ENCODE measurements at regions not wholly inside any gene's neighbourhood (a gene's known extent, or its start where the extent isn't known, plus 50 kb on each side); places are given as distances from the start of the nearest gene placed in this dataset.

DNA sequence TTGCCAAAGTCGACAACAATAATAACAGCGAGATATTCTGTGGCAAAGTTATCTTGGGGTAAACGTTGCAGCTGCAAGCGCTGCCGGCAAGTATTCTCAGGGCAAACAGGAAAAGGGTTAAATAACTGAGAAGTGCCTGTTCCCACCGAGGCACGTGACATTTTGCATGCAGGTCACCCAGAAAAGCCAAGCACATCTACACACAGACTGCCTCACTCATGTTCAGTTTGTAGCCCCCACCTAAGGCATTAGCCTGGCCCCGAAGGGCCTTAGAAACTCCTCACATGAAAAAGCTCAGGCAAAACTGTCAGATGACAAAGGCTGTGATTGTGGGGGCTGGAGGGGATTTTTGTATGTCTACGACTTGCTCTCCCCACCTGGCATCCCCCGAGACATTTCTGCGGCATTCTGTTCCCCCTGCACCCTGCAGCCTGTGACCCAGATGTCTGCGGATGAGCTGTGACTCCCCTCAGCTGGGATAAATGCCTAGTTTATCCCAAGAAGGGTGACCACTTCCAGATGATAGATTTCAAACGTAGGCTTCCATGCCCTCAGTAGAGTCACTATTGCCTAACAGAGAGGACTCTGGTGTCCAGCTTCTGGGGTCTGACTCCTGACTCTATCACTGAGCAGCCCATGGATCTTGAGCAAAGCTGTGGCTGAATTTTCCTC lies 215.2 kb upstream of the SIX2 start:
- no peak overlapping the region for H3K9ac ChIP-seq (ENCODE audit: low read length)
- no peak overlapping the region for H3K4me3 ChIP-seq (ENCODE audit: low read length)
- H3K4me1 ChIP-seq (ENCODE audit: control insufficient read depth, insufficient read depth, low read length): peaks cover 2% of the 10 kb centered on the region
- no peaks in the 10 kb centered on the region for H3K36me3 ChIP-seq (ENCODE audit: control insufficient read depth, insufficient read depth, low read length, severe bottlenecking)
- H3K27me3 ChIP-seq (replicated peaks; ENCODE audit: control insufficient read depth, insufficient read depth, low read length): peaks cover 21% of the 10 kb centered on the region
- DNase-seq (ENCODE audit: low read depth): no peak
- peaks cover 11% of the 10 kb centered on the region for H3K9me3 ChIP-seq (ENCODE audit: control insufficient read depth, low read length)

GRCh38 chr2:45223531-45223930 lies 214.3 kb upstream of the SIX2 start:
- no peak overlapping the region for H3K9ac ChIP-seq (ENCODE audit: low read length)
- no peak for DNase-seq (ENCODE audit: low read depth)

GRCh38 chr2:45220227-45220626 lies 211.0 kb upstream of the SIX2 start:
- no peak overlapping the region for H3K9ac ChIP-seq (ENCODE audit: low read length)
- H3K4me3 ChIP-seq (ENCODE audit: low read length): no peak overlapping the region
- H3K27me3 ChIP-seq (replicated peaks; ENCODE audit: control insufficient read depth, insufficient read depth, low read length): peaks cover 40% of the 10 kb centered on the region
- H3K9me3 ChIP-seq (ENCODE audit: control insufficient read depth, low read length): peaks cover 7% of the 10 kb centered on the region
- no peaks in the 10 kb centered on the region for H3K36me3 ChIP-seq (ENCODE audit: control insufficient read depth, insufficient read depth, low read length, severe bottlenecking)
- no peaks in the 10 kb centered on the region for H3K4me1 ChIP-seq (ENCODE audit: control insufficient read depth, insufficient read depth, low read length)
- DNase-seq (ENCODE audit: low read depth): no peak

More at GRCh38 chr2:45223531-45223930, 214.3 kb upstream of the SIX2 start:
- Histone ChIP-seq H3K4me1 (ENCODE audit: control insufficient read depth, insufficient read depth, low read length) (no peaks in the 10 kb centered on the region), H3K4me3 (ENCODE audit: low read length) (no peak overlapping the region), H3K36me3 (ENCODE audit: control insufficient read depth, insufficient read depth, low read length, severe bottlenecking) (no peaks in the 10 kb centered on the region), H3K9me3 (ENCODE audit: control insufficient read depth, low read length) (peaks cover 11% of the 10 kb centered on the region), H3K27me3 (replicated peaks; ENCODE audit: control insufficient read depth, insufficient read depth, low read length) (peaks cover 30% of the 10 kb centered on the region)

- peaks cover 40% of the 10 kb centered on the region for H3K27me3 ChIP-seq (replicated peaks; ENCODE audit: control insufficient read depth, insufficient read depth, low read length)
- H3K9me3 ChIP-seq (ENCODE audit: control insufficient read depth, low read length): peaks cover 7% of the 10 kb centered on the region
- H3K4me3 ChIP-seq (ENCODE audit: low read length): no peak overlapping the region
- H3K9ac ChIP-seq (ENCODE audit: low read length): no peak overlapping the region
- DNase-seq (ENCODE audit: low read depth): no peak
- H3K4me1 ChIP-seq (ENCODE audit: control insufficient read depth, insufficient read depth, low read length): no peaks in the 10 kb centered on the region
- H3K36me3 ChIP-seq (ENCODE audit: control insufficient read depth, insufficient read depth, low read length, severe bottlenecking): no peaks in the 10 kb centered on the region
These were observed 209.7 kb upstream of the SIX2 start for GRCh38 chr2:45218931-45219339.

DNA sequence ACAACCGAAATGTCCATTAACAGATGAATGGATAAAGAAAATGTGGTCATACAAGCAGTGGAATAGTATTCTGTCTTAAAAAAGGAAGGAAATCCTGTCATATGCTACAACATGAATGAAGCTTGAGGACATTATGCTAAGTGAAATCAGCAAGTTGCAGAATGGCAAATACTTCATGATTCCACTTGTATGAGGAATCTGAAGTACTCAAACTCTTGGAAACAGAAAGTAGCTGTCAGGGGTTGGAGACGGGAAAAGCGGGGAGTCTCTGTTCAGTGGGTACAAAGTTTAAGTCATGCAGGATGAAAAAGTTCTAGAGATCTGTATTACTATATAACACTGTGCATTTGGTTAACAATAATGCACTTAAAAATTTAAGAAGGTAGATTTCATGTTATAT lies 209.0 kb upstream of the SIX2 start:
- DNase-seq (ENCODE audit: low read depth): no peak
- H3K9ac ChIP-seq (ENCODE audit: low read length): no peak overlapping the region
- H3K4me3 ChIP-seq (ENCODE audit: low read length): no peak overlapping the region
- H3K27me3 ChIP-seq (replicated peaks; ENCODE audit: control insufficient read depth, insufficient read depth, low read length): peaks cover 40% of the 10 kb centered on the region
- no peaks in the 10 kb centered on the region for H3K4me1 ChIP-seq (ENCODE audit: control insufficient read depth, insufficient read depth, low read length)
- peaks cover 7% of the 10 kb centered on the region for H3K9me3 ChIP-seq (ENCODE audit: control insufficient read depth, low read length)
- no peaks in the 10 kb centered on the region for H3K36me3 ChIP-seq (ENCODE audit: control insufficient read depth, insufficient read depth, low read length, severe bottlenecking)

DNA sequence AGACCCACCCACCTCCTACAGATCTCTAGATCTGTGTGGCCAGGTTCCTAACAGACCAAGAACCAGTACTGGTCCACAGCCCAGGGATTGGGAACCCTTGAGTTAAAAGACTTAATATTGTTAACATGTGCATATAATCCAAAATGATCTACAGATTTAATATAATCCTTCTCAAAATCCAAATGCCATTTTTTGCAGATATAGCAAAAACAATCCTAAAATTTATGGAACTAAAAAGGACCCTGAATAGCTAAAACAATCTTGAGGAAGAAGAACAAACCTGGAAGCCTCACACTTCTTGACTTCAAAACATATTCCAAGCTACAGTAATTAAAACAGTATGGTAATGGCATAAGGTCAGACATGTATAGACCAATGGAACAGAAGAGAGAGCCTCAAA lies 206.9 kb upstream of the SIX2 start:
- H3K4me3 ChIP-seq (ENCODE audit: low read length): no peak overlapping the region
- peaks cover 7% of the 10 kb centered on the region for H3K9me3 ChIP-seq (ENCODE audit: control insufficient read depth, low read length)
- no peak for DNase-seq (ENCODE audit: low read depth)
- H3K27me3 ChIP-seq (replicated peaks; ENCODE audit: control insufficient read depth, insufficient read depth, low read length): peaks cover 36% of the 10 kb centered on the region
- no peaks in the 10 kb centered on the region for H3K4me1 ChIP-seq (ENCODE audit: control insufficient read depth, insufficient read depth, low read length)
- H3K9ac ChIP-seq (ENCODE audit: low read length): no peak overlapping the region
- H3K36me3 ChIP-seq (ENCODE audit: control insufficient read depth, insufficient read depth, low read length, severe bottlenecking): no peaks in the 10 kb centered on the region

DNA sequence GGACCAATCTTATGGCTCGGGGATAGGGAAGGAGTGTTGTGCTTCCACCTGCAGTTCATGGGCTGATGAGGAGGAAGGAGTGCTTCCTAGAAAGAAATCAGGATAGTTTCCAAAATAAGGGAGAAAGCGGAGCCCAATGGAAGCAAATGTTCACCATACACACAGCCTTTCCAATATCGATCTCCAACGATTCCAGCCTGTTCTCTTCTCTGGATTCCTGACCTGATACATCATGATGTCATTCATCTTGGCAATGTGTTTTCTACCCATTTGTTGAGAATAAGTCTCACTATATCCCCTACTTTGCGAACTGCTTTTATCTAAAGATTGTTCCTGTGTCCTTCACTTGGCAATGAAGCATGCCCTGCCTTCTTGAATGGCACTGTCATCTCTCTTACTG lies 205.3 kb upstream of the SIX2 start:
- Histone ChIP-seq H3K9ac (ENCODE audit: low read length) (no peak overlapping the region), H3K36me3 (ENCODE audit: control insufficient read depth, insufficient read depth, low read length, severe bottlenecking) (no peaks in the 10 kb centered on the region), H3K4me3 (ENCODE audit: low read length) (no peak overlapping the region), H3K9me3 (ENCODE audit: control insufficient read depth, low read length) (peaks cover 4% of the 10 kb centered on the region), H3K27me3 (replicated peaks; ENCODE audit: control insufficient read depth, insufficient read depth, low read length) (peaks cover 20% of the 10 kb centered on the region), H3K4me1 (ENCODE audit: control insufficient read depth, insufficient read depth, low read length) (no peaks in the 10 kb centered on the region)
- DNase-seq (ENCODE audit: low read depth): no peak

DNA sequence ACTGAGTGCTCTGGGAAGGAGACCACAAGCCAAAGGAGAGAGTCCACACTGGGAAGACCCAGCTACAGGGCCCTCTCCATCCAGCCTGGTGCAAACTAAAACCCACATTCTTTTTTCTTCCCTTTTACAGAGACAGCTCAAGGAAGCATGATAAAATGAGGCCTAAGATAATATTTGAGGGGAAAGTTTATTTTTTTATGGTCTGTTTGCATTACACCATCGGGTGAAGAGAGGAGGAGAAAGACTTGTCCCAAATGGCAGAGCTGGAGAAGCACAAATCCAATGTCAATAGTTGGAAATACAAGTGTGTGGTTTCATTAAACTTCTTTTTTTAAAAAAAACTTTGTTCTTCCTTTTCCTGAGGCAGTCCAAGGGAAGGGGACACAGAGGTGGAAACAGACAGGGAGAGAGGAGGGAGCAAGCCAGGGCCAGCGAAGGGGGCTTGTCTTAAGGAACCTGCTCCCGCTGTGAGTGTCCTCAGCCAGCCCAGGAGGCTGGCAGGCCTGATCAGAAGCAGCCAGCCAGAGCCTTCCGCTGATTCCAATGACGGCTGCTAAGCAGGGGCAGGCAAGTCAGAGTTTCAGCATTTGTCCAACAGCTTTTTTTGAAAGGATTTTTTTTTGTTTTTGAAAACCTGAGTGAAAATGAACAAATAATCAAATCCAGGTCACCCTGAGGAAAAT lies 203.8 kb upstream of the SIX2 start:
- Histone ChIP-seq H3K4me3 (ENCODE audit: low read length) (no peak overlapping the region), H3K9me3 (ENCODE audit: control insufficient read depth, low read length) (peaks cover 4% of the 10 kb centered on the region), H3K9ac (ENCODE audit: low read length) (no peak overlapping the region), H3K27me3 (replicated peaks; ENCODE audit: control insufficient read depth, insufficient read depth, low read length) (peaks cover 11% of the 10 kb centered on the region), H3K36me3 (ENCODE audit: control insufficient read depth, insufficient read depth, low read length, severe bottlenecking) (no peaks in the 10 kb centered on the region), H3K4me1 (ENCODE audit: control insufficient read depth, insufficient read depth, low read length) (no peaks in the 10 kb centered on the region)
- DNase-seq (ENCODE audit: low read depth): no peak

GRCh38 chr2:45211636-45212035 lies 202.4 kb upstream of the SIX2 start:
- no peak for DNase-seq (ENCODE audit: low read depth)
- Histone ChIP-seq H3K4me3 (ENCODE audit: low read length) (no peak overlapping the region), H3K27me3 (replicated peaks; ENCODE audit: control insufficient read depth, insufficient read depth, low read length) (peaks cover 7% of the 10 kb centered on the region), H3K4me1 (ENCODE audit: control insufficient read depth, insufficient read depth, low read length) (no peaks in the 10 kb centered on the region), H3K36me3 (ENCODE audit: control insufficient read depth, insufficient read depth, low read length, severe bottlenecking) (no peaks in the 10 kb centered on the region), H3K9ac (ENCODE audit: low read length) (no peak overlapping the region), H3K9me3 (ENCODE audit: control insufficient read depth, low read length) (peaks cover 4% of the 10 kb centered on the region)

- peaks cover under 1% of the 10 kb centered on the region for H3K27me3 ChIP-seq (replicated peaks; ENCODE audit: control insufficient read depth, insufficient read depth, low read length)
- H3K4me3 ChIP-seq (ENCODE audit: low read length): no peak overlapping the region
- no peaks in the 10 kb centered on the region for H3K36me3 ChIP-seq (ENCODE audit: control insufficient read depth, insufficient read depth, low read length, severe bottlenecking)
- peak; percentile 29 for DNase-seq (ENCODE audit: low read depth)
- no peaks in the 10 kb centered on the region for H3K4me1 ChIP-seq (ENCODE audit: control insufficient read depth, insufficient read depth, low read length)
- no peak overlapping the region for H3K9ac ChIP-seq (ENCODE audit: low read length)
- H3K9me3 ChIP-seq (ENCODE audit: control insufficient read depth, low read length): no peaks in the 10 kb centered on the region
These were observed 201.4 kb upstream of the SIX2 start for GRCh38 chr2:45210462-45211195.

- DNase-seq (ENCODE audit: low read depth): no peak
- H3K9ac ChIP-seq (ENCODE audit: low read length): no peak overlapping the region
- no peaks in the 10 kb centered on the region for H3K4me1 ChIP-seq (ENCODE audit: control insufficient read depth, insufficient read depth, low read length)
- H3K27me3 ChIP-seq (replicated peaks; ENCODE audit: control insufficient read depth, insufficient read depth, low read length): no peaks in the 10 kb centered on the region
- H3K9me3 ChIP-seq (ENCODE audit: control insufficient read depth, low read length): no peaks in the 10 kb centered on the region
- no peaks in the 10 kb centered on the region for H3K36me3 ChIP-seq (ENCODE audit: control insufficient read depth, insufficient read depth, low read length, severe bottlenecking)
- H3K4me3 ChIP-seq (ENCODE audit: low read length): no peak overlapping the region
These were observed 200.6 kb upstream of the SIX2 start for GRCh38 chr2:45209875-45210274.
